Medulla oblongata (tissue), 1 donor: ENCODE measurements at regions not wholly inside any gene's neighbourhood (a gene's known extent, or its start where the extent isn't known, plus 50 kb on each side); places are given as distances from the start of the nearest gene placed in this dataset.

Experiments
- DNase-seq: peaks from one replicate; pipeline ENCODE4 v3.0.0-alpha.2; 2015; ENCODE audit errors: extremely low spot score

DNA sequence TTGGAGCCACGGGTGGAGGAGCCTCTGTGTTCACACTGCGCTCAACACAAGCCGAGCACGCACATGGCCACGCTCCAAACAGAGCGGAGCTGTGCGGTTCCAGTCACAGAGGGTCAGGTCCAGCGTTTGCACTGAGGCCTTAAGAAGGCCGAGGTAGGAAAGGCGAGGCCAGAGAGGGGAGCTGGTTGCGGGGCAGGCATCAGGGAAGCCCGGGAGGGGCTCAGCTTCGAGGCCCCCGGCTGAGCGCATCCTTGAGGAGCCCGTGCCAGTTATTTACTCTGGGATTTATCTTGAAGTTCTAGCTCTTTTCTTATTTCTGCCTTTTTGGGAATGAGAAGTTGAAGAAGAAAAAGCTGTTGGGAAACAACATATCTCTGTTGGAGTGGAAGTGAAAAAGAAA is 140.8 kb downstream of the IRX1 start:
- no peak for DNase-seq

DNA sequence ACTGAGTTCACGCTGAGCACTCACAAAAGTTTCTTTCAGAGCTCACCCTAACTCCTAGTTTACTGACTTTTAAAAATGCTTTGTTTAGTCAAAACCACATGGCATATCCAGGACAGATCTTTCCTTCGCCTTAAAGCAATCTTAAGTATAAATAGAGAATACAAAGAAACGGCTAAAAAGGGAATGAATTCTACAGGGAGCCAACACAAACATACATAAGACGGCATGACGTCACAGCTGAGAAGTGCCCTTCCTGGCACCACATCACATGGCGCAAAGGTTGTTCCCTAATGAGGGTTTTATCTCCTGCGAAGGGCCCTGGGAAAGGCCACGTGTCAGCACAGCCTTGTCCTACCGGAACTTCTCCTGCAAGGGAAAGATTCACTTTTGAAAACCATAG is 141.3 kb downstream of the IRX1 start:
- no peak for DNase-seq

DNA sequence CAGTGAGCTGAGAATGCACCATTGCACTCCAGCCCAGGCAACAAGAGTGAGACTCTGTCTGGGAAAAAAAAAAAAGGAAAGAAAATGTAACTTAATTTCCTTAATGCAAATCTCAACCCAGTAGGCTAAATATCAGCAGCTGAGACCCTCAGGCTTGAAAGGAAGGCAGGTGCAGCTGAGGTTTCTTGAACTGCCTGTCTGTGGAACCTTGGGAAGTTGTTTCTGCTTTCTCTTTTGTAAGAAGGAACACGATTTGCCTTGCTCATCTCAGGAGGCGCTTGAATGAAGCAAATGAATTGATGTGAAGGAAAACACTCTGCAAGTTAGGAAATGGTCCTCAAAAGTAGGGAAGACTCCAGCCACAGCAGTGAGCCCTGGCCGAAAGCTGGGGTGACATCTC is 143.3 kb downstream of the IRX1 start:
- no peak for DNase-seq

DNA sequence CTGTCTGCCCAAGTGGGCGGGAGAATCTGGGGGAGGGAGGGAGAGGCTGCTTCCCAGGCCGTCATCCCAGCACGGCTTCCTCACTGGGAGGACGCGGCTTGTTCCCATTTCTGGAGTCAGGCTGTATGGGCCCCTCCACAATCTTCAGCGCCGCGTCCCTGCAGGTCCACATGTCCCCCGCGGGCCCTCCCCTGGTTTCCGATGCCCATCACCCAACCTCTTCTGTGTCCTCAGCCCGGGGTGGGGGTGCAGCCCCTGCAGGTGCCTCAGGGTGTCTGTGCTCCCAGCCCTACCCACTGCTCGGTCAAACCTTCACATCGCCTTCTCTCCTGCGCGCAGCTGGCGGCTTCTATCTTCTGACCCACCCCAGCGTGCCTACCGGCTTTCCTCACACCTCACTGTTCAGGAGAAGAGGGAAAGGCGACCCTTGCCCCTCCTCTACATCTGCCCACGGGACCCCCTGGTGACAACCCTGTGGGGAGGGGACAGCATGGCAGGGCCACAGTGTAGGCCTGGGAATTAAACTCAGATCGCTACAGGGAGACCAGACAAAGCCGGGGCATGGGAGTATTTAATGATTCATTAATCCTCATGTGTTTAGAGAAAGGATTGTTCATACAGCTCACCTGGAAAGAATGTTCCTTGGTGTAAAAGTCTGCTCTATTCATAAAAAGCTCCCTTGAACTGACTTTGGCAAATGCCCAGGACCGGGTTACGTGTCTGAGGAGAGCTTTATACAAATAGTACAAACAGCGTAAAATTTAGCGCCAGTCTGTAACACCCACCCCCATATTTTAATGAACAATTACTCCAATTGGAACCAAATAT is 145.1 kb downstream of the IRX1 start:
- no peak for DNase-seq

DNA sequence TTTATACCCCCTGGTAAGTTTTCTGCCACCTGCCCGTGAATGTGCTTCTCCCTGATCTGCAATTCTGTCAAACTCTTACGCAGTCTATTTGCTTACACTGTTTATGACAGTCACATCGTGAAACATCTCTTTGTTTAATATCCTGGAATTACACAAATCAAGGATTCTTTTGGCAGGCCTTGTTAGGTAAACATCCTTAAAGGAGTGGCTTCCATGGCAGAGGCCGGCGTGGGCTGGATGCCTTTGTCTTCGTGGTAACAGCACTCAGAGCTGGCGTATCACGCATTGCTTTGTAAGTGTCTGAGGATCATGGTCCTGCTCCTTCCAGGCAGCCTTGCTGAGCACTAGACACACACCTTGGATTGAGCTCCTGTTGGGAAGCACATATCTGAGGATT is 145.7 kb downstream of the IRX1 start:
- DNase-seq, result no peak

DNA sequence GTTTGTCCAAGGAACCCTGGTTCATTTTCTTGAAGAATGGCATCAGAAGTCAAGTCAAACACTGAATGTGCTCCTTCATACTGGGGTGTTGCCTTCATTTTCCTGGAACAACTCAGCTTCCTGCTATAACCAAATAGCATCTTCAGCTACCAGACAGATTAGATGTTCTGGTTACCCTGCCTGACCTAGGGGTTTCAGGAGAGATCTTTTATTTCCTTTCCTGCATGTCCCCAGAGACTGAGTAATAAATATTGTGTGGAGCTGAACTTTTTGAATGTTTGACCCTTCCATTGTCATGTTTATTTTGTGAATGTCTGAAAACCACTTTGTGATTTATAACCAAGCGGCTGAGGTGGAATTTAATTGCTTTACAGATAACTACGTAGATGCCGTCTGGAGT is 147.1 kb downstream of the IRX1 start:
- no peak for DNase-seq

DNA sequence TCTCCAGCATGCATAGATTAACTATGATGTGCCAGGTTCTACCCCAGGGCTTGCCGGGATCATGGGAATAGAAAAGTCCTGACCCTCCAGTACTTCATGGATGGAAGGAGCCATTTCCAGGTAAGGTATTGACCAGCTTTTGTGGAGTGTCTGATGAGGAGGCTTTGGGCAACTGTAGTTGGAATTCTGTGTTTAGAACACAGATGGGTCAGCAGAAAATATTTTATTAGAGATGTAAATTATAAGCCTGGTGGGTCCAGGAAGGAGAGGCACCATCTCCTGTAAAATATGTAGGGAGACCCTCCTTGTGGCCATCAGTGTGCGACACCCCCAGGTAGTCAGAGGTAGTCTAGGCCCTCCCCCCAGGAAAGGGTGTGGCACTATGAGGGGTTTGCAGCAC is 156.2 kb downstream of the IRX1 start:
- DNase-seq, result no peak

DNA sequence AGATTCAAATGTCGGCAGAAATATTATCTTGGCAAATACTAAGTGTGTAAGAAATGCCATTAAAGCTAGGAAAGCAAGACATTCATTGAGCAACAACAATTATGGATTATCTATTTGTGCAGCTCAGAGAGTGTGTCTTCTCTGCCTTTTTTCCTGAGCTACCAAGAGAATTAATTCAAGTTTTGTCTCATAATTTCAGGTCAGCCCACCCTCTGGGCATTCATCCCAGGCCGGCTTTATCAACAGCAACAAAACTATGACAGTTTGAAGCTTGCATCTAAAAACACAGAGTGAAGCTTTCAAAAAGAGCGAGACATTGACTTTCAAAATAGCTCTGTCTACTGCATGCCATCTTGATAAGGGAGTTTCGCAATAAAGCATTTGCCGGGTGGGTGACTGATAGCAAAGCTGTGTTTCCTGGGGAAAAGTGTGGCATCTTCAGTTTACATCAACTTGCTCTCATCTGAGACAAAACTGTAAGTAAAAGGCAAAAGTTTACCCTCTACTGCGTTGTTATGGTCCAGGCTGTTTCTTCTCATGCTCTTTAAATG is 182.4 kb downstream of the IRX1 start:
- no peak for DNase-seq

DNA sequence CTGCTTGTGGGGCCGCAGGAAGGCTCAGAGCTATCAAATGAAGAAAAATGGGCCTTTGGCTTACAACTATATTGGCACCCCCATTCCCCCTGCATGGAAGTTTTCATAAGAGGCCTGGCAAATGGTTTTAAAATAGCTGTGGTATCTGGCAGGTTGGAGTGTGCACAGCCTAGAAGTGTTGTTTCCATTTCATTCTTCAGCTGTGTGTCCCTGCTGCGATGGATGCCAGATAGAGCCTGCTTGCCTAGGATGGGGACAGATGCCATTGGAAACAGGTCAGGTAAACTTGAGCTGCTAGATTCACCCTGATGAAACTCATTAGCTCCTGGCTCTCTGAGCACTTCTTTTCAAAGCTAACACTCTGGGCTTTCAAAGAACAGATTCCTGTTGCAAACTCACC is 183.3 kb downstream of the IRX1 start:
- DNase-seq, result no peak

DNA sequence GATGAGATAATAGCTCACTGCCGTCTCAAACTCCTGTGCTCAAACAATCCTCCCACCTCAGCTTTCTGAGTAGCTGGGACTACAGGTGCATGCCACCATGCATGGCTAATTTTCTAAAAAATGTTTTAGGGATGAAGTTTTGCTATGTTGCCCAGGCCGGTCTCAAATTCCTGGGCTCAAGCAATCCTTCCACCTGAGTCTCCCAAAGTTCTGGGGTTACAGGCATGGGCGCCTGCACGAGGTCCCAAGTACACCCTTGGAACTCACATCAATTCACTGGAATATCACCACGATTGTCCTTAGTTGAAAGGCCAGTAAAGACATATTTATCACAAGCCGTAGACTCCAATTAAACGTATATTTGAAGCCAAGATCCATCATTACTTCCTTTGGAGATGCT is 184.6 kb downstream of the IRX1 start:
- DNase-seq, result no peak

DNA sequence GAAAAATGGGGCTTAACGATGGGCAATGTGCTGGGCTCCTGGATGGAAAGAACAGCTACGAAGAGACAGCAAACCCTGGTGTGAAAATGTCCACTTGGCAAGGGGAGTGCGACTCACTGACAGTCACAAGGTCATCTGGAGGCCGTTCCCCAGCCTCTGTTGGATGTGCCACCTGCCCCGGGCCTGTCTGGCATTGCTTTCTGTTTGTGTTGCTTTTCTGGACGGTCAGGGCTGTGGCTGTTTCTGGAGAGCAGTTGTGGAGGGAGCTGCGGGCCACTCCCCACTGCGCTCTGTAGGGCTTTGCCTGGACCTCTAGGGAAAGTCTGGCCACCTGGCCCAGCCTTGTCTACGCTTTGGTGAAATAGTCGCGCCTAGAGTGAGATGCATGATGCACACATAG is 185.3 kb downstream of the IRX1 start:
- no peak for DNase-seq

DNA sequence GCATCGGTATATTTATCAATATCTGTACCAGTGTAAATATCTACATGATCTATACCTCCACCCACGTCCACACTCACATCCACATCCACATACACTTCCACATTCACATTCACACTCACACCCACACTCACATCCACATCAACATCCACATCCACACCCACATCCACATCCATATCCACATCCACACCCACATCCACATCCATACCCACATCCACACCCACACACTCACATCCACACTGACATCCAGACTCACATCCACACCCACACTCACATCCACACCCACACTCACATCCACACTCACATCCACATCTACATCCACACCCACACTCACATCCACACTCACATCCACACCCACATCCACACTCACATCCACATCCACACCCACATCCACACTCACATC is 189.2 kb downstream of the IRX1 start:
- no peak for DNase-seq

DNA sequence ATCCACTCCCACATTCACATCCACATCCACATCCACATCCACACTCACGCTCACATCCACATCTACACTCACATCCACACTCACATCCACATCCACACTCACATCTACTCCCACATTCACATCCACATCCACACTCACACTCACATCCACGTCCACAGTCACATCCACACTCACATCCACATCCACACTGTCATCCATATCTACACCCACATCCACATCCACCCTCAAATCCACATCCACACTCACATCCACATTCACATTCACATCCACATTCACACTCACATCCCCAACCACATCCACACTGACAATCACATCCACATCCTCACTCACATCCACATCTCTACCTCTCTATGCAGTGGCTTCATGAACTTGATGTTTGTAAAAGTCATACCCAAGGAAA is 190.5 kb downstream of the IRX1 start:
- DNase-seq, result no peak

DNA sequence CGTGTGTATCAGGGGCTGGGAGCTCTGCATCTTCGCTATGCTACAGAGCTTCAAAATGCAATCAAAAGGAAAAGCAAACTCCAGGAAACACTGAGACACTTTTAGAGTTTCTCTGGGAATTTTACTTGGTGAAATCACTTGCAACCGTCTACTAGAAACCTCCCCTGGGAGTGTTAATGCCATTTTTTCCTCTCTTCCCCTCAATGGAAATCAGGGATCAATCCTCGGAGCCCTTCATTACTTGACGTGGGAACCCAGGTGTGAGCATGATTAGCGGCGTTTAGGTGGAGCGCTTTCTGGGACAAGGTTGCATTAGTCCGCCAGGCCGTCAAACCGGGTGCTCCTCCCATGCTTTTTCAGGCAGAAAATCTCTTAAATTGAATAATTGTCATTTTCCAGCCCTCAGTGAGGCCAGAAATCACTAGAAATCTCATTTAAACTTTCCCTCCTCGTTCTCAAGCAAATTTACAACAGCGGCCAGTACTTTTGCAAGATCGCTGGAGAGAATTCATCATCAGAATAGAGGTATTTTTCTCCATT is 191.3 kb downstream of the IRX1 start:
- no peak for DNase-seq

DNA sequence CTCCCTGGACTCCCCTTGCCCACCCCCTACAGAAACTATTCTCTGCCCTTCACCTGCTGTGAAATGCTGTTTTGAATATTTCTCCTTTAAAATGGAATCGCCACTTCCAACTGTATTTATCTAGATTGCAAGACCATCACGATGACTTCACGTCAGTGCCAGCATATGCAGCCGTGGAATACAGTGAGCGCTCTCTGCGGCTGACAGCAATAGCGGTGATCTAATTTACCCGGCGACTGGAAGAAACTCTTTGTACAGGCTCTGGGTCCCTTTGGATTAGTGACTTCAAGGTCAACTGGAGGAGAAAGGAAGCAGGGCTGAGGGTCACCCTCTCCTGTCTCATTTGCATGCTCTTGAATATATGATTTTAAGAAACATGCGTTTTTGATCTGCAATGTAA is 192.0 kb downstream of the IRX1 start:
- DNase-seq, result no peak

DNA sequence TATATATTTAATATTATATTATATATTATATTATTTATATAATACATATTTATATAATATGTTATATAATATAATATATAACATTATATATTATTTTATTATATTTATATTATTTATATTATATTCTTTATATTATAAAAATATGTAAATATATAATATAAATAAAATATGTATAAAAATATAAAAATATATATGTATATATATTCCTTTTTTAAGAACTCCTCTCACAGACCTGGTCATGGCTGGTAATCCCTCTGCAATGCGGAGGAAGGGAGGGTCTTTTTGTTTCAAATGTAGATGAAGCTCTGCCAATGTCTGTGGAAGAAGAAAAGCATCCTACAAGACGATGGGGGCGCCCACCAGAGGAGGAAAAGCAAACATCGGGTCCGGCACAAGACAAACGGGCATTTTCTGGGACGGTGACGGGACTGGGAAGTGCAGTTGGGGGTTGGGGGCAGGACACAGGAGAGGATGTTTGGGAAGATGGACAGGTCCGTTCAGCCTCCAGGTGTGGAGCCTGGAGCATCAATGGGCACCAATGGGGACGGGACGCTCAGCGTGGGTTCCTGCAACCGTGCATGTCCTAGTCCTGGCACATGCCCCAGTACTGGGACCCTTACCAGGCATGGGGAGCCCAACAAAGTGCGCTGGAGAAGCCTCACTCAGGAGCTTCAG is 194.0 kb downstream of the IRX1 start:
- DNase-seq, result no peak

DNA sequence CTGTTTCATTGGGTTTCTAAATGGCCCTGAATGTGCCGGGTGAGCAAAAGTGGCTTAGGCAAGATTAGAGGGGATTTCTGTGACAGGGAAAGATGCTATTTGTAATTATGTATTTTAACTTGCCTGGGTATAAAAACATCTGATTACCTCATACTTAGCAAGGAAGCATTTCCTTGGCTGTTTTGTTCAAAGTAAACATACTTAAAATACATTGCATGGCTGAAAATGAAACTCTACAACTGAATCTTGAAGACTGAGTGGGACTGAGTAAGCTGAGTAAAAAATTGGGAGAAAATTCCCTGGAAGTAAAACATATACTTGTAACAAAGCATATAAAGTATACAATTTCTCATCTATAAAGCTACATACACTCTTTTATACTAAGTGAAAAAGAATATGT is 197.5 kb downstream of the IRX1 start:
- DNase-seq, result no peak

DNA sequence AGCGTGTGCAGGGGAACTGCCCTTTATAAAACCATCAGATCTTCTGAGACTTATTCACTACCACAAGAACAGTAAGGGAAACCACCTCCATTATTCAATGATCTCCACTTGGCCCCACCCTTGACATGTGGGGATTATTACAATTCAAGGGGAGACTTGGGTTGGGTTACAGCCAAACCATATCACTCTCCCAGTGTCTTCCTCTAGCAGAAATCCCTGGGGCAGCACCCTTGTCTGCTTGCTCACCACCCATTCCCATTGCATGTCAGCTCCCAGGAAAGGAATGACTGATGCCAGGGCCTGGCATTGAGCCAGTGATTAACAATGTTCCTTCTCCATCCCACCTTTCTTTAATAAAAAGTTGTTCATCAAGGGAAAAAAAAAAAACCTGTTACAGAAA is 199.0 kb downstream of the IRX1 start:
- DNase-seq, result no peak

DNA sequence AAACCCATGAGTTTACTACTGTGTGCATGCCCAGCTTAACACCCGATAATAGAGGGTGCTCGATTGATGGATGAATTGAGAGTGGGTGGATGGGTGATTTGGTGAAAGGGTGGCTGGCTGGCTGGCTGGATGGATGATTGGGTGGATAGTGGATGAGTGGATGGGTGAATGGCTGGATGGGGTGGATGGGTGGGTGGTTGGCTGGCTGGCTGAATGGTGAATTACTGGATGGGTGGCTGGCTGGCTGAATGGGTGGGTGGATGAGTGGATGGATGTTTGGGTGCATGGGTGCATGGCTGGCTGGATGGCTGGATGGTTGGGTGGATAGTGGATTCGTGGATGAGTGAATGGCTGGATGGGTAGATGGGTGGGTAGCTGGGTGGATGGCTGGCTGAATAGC is 201.1 kb downstream of the IRX1 start:
- DNase-seq, result no peak

DNA sequence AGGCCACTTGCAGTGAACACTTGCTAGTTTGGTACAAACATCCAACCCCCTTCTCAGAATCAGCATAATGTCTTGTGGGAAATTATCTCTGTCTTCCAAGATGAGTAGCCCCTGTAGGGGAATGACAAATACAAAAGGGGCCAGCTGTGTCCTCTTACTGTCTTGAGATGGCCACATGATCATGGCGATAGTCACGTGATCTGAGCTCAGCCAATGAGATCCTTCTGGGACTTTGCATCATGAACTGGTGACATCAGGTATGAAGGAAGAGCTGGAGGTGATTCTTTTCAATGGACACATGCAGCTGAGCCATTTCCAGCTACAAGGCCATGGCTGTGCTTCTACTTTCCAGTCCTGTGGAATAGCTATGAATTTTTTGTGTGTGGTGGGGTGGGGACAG is 206.3 kb downstream of the IRX1 start:
- DNase-seq, result no peak

DNA sequence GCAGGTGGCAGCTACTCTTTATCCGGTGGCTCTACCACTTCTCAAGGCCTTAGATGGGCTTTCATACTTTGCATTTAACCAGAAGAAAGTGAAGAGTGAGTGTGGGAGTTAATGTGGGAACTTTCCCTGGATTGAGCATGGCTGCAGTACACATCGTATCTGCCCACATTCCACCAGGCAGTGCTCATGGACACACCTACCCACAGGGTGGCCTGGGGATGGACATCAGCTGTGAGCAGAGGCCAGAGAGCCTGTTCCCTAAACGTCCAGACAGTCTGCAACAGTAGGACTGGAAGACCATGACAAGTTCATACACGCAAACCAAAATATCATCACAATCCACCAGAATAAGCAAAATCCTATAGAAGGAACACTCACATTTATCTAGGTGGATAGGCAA is 213.8 kb downstream of the IRX1 start:
- DNase-seq, result no peak

DNA sequence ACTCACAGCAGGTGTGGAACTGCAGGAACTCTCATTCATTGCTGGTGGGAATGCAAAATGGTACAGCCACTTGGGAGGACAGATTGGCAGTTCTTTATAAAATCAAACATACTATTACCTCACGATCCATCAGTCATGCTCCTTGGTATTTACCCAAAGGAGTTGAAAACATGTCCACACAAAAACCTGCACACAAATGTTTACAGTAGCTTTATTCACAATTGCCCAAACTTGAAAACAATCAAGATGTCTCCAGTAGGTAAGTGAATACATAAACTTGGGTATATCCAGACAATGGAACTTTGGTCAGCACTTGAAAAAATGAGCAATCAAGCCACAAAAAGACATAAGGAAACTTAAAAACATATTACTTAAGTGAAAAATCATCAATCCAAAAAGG is 215.5 kb downstream of the IRX1 start:
- no peak for DNase-seq

DNA sequence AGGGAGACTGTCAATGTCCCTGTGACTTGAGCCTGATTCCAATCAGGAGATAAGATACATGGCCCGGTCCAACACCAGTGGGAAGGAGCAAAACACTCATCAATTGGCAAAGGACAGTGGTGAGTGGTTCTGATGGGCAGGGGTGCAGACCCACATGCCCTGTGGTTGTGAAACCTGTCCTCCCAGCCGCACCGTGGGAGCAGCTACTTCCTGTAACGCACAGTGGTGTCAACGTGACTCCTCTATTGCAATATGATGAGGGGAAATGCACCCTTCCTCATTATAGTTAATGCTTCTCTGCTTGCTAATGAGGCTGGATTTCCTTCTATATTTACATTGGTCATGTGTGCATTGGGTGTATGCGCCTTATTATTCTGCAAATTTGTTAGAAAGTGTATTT is 223.0 kb downstream of the IRX1 start:
- no peak for DNase-seq
